DOHH2 (cell line): ENCODE measurements at regions not wholly inside any gene's neighbourhood (a gene's known extent, or its start where the extent isn't known, plus 50 kb on each side); places are given as distances from the start of the nearest gene placed in this dataset.

Experiments used
- H3F3A ChIP-seq: fragments of 200-600 bp; sonication (generic), shearing (Covaris generic); 2 replicates; pipeline ENCODE4 v1.6.0; 2016; ENCODE audit warnings: antibody characterized with exemption, mild to moderate bottlenecking; ENCODE audit not compliant: control insufficient read depth, insufficient read depth
- H3K27ac ChIP-seq: fragments of 200-600 bp; sonication (generic); 2 replicates; pipeline ENCODE4 v1.5.1; 2014; ENCODE audit warnings: low read depth, mild to moderate bottlenecking, low read length, moderate library complexity
- H3K27me3 ChIP-seq: fragments of 200-600 bp; sonication (generic); 2 replicates; pipeline ENCODE4 v1.6.1; 2014; ENCODE audit warnings: mild to moderate bottlenecking, low read length, mixed read lengths; ENCODE audit not compliant: control insufficient read depth
- H3K36me3 ChIP-seq: fragments of 200-600 bp; sonication (generic); 2 replicates; pipeline ENCODE4 v1.6.1; 2014; ENCODE audit warnings: mild to moderate bottlenecking, low read length, moderate library complexity, mixed read lengths; ENCODE audit not compliant: control insufficient read depth
- H3K4me1 ChIP-seq: fragments of 200-600 bp; sonication (generic); 2 replicates; pipeline ENCODE4 v1.6.1; 2014; ENCODE audit warnings: mild to moderate bottlenecking, low read length, mixed read lengths; ENCODE audit not compliant: control insufficient read depth
- H3K4me2 ChIP-seq: fragments of 200-600 bp; sonication (generic); 2 replicates; pipeline ENCODE4 v1.6.0; 2014; ENCODE audit warnings: mild to moderate bottlenecking, low read length, moderate library complexity
- H3K4me3 ChIP-seq: fragments of 200-600 bp; sonication (generic); 2 replicates; pipeline ENCODE4 v1.5.1; 2014; ENCODE audit warnings: mild to moderate bottlenecking, low read length, mixed read lengths
- H3K79me2 ChIP-seq: fragments of 200-600 bp; sonication (generic); 2 replicates; pipeline ENCODE4 v1.6.1; 2014; ENCODE audit warnings: mild to moderate bottlenecking, low read length, mixed read lengths; ENCODE audit not compliant: control insufficient read depth
- H3K9me2 ChIP-seq: fragments of 200-600 bp; sonication (generic); replicated peaks from 2 replicates; pipeline ENCODE4 v1.6.1; 2014; ENCODE audit warnings: mild to moderate bottlenecking, low read length, mixed read lengths; ENCODE audit not compliant: control insufficient read depth
- H3K9me3 ChIP-seq: fragments of 200-600 bp; sonication (generic); 2 replicates; pipeline ENCODE4 v1.6.1; 2014; ENCODE audit warnings: antibody characterized with exemption, low read length, mixed read lengths; ENCODE audit not compliant: control insufficient read depth, insufficient read depth
- H4K20me1 ChIP-seq: fragments of 200-600 bp; sonication (generic); 2 replicates; pipeline ENCODE4 v1.6.0; 2014; ENCODE audit warnings: low read depth, mild to moderate bottlenecking, antibody characterized with exemption, low read length, moderate library complexity; ENCODE audit not compliant: control insufficient read depth, insufficient read depth
- EZH2phosphoT487 ChIP-seq: fragments of 200-600 bp; sonication (generic); IDR thresholded peaks from 2 replicates; pipeline ENCODE4 v1.6.1; 2017; ENCODE audit warnings: borderline replicate concordance, mild to moderate bottlenecking, antibody characterized with exemption, low read length, moderate library complexity, mixed read lengths
- TF ChIP-seq, protein P1 (sequence below): fragments of 200-600 bp; sonication (generic); IDR thresholded peaks from one replicate; pipeline ENCODE4 v1.5.1; 2014; ENCODE audit warnings: antibody characterized with exemption, mild to moderate bottlenecking, low read depth, low read length; ENCODE audit not compliant: poor library complexity, severe bottlenecking

DNA sequence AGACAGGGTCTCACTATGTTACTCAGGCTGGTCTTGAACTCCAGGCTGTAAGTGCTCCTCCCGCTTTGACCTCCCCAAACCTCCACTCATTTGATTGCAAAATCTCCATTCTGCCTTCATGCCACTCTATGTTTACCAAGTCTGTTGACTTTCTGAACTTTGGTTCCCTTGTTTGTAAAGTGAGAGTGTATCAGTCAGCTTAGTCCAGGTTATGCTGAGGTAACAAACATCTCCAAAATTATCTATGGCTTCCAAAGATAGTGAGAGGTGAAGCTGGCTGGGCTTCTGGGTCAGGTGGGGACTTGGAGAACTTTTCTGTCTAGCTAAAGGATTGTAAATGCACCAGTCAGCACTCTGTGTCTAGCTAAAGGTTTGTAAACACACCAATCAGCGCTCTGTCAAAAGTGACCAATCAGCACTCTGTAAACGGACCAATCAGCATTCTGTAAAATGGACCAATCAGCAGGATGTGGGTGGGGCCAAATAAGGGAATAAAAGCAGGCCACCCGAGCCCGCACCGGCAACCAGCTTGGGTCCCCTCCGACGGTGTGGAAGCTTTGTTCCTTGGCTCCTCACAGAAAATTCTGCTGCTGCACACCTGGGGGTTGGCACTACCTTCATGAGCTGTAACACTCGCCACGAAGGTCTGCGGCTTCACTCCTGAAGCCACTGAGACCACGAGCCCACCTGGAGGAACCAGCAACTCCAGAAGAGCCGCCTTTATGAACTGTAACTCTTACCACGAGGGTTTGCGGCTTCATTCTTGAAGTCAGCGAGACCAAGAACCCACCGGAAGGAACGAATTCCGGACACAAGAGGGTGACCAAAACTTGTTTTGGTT lies 109.3 kb downstream of the MIAT start:
- no peaks in the 10 kb centered on the region for H3K36me3 ChIP-seq
- no peaks in the 10 kb centered on the region for H3K9me3 ChIP-seq
- H3K79me2 ChIP-seq: no peaks in the 10 kb centered on the region
- TF ChIP-seq EZH2phosphoT487: no peak
- TF ChIP-seq, protein P1, sequence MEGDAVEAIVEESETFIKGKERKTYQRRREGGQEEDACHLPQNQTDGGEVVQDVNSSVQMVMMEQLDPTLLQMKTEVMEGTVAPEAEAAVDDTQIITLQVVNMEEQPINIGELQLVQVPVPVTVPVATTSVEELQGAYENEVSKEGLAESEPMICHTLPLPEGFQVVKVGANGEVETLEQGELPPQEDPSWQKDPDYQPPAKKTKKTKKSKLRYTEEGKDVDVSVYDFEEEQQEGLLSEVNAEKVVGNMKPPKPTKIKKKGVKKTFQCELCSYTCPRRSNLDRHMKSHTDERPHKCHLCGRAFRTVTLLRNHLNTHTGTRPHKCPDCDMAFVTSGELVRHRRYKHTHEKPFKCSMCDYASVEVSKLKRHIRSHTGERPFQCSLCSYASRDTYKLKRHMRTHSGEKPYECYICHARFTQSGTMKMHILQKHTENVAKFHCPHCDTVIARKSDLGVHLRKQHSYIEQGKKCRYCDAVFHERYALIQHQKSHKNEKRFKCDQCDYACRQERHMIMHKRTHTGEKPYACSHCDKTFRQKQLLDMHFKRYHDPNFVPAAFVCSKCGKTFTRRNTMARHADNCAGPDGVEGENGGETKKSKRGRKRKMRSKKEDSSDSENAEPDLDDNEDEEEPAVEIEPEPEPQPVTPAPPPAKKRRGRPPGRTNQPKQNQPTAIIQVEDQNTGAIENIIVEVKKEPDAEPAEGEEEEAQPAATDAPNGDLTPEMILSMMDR: no peak
- H3K4me1 ChIP-seq: no peaks in the 10 kb centered on the region
- no peak overlapping the region for H3K27ac ChIP-seq
- H3K27me3 ChIP-seq: no peaks in the 10 kb centered on the region
- H3F3A ChIP-seq: no peaks in the 10 kb centered on the region
- H3K9me2 ChIP-seq: no peaks in the 10 kb centered on the region
- H3K4me2 ChIP-seq: no peak overlapping the region
- H4K20me1 ChIP-seq: no peaks in the 10 kb centered on the region
- H3K4me3 ChIP-seq: no peak overlapping the region

DNA sequence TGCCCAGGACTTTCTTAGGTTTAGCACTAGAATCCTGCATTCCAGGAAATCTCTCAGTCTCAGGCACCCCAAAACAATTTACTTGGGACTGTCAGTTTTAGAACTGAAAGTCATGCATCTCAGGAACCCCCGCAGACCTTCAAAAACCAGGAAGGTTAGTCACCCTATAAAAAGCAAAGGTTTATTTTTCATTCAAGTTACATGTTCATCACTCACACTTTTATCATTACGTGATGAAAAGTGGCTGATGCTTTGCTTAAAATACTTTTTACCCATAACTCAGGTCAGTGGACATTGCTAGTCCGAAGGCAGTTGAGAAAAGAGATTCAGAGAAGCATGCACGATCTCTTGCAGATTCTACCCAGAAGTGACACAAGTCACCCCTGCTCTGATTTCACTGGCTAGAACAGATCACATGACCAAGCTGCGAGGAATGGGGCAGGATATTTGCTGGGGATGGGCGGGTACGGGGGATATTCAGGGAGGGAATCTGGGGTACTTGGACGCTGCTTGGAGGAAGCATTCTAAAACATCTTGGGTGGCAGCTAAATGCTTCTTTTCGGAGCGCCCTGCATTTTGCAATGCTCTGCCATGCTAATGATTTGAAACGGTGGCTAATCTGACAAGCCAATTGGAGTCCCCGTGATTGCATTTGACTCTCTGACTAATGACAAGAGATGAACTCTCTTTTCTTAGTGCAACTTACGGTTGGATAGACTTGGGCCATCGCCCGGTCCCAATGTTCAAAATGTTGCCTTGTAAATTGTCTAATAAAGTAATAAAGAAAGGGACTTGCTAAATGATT lies 110.2 kb downstream of the MIAT start:
- TF ChIP-seq, protein P1: no peak
- TF ChIP-seq EZH2phosphoT487: no peak
- H4K20me1 ChIP-seq: no peaks in the 10 kb centered on the region
- H3K79me2 ChIP-seq: no peaks in the 10 kb centered on the region
- no peaks in the 10 kb centered on the region for H3K27me3 ChIP-seq
- H3K9me3 ChIP-seq: no peaks in the 10 kb centered on the region
- H3K27ac ChIP-seq: no peak overlapping the region
- H3K4me3 ChIP-seq: no peak overlapping the region
- no peak overlapping the region for H3K4me2 ChIP-seq
- H3K9me2 ChIP-seq: no peaks in the 10 kb centered on the region
- H3K36me3 ChIP-seq: no peaks in the 10 kb centered on the region
- H3F3A ChIP-seq: no peaks in the 10 kb centered on the region
- H3K4me1 ChIP-seq: no peaks in the 10 kb centered on the region

DNA sequence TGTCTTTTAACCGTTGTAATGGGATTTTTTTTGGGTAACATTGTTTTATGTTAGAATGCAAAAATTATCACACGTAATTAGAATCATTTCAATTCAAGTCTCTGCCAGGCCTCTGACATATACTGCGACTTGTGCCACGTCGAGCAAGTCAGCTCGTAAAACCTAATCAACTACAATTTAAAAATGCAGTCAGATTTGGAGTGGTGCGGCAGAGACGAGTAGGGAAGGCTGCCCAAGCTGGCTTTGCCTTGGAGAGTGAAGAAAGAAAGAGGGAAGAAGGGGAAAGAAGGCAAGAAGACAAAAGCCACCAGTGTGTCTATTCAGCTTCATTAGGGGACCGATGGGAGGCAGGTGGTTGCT lies 110.7 kb downstream of the MIAT start:
- Histone ChIP-seq H3F3A (no peaks in the 10 kb centered on the region), H3K27ac (no peak overlapping the region), H3K79me2 (no peaks in the 10 kb centered on the region), H3K4me2 (no peak overlapping the region), H3K4me3 (no peak overlapping the region), H4K20me1 (no peaks in the 10 kb centered on the region), H3K4me1 (no peaks in the 10 kb centered on the region), H3K9me3 (no peaks in the 10 kb centered on the region), H3K9me2 (no peaks in the 10 kb centered on the region), H3K27me3 (no peaks in the 10 kb centered on the region), H3K36me3 (no peaks in the 10 kb centered on the region)
- TF ChIP-seq, protein P1: no peak
